GM19043 (cell line): ENCODE measurements at regions not wholly inside any gene's neighbourhood (a gene's known extent, or its start where the extent isn't known, plus 50 kb on each side); places are given as distances from the start of the nearest gene placed in this dataset.
"Not testable (repeated sequence)": the region's sequence is repeated elsewhere in the genome, so short reads cannot be mapped to it uniquely, and the experiment has no call there.

ENCODE experiments used
- ATAC-seq: cut with Tn5 transposase; IDR thresholded peaks from one replicate; pipeline ENCODE4 v1.9.1; 2021; ENCODE audit warnings: low read depth; ENCODE audit not compliant: unreplicated experiment

DNA sequence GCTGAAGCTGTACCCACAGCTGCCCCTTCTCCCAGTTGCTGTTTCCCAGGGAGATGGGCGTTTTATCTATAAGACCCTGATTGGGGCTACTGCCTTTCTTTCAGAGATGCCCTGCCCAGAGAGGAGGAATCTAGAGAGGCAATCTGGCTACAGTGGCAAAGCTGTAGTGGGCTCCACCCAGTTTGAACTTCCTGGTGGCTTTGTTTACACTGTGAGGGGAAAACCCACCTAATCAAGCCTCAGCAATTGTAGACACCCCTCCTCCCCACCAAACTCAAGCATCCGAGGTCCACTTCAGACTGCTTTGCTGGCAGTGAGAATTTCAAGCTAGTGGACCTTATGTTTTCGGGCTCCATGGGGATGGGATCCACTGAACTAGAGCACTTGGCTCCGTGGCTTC is 240.4 kb upstream of the AFF2 start:
- no peak for ATAC-seq

DNA sequence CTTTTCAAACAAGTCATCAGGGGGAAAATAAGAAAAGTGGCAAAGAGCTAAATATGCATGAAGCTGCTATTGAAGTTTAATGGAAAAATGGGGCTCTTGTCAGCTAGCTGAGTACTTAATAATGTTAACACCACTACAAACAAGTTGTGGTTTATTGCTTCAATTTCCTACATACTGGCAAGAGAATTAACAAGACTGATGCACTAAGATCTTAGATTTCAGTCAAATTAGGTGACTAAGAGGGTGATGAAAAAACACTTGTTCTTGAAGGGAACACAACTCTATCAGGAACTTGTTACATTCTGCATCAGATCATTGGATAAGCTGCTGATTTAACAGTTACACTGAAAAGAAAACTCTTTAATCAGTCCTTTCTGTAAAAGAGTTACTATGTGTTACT is 234.6 kb upstream of the AFF2 start:
- ATAC-seq: no peak

DNA sequence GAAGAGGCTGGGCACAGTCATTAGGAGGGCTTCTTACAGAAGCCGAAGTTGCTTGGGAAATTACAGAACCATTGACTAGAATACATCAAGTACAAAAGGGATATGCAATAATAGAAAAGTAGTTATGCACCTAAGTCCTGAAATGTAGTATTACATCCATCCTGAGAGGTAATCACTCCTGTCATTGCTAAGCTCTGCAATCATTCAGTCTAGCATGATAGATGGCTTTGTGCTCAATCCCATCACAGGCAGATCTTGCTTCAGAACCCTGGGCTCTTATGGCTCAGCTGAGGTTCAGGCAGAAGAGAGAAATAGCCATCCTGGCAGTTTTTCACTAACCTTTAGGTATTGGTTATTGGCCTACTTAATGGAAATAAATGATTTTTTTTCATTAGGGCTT is 231.7 kb upstream of the AFF2 start:
- ATAC-seq: no peak

DNA sequence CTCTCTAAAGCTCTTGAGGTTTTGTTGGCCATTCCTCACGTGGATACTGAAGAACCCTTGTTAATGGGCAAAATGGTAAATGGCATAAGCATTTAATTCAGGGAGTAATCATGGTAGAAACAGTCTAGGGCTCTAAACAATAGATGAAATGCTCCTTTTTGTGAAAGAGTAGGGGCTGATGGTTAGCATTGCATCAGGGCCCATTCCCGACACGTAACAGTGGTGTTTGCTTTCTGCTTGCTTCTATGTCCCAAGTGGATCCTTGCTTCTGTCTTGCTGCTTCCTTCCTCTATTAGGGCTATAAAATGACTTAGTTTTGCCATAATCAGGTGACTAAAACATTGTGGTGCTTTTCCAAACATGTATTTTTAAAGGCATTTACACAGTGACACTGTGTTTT is 230.9 kb upstream of the AFF2 start:
- no peak for ATAC-seq

DNA sequence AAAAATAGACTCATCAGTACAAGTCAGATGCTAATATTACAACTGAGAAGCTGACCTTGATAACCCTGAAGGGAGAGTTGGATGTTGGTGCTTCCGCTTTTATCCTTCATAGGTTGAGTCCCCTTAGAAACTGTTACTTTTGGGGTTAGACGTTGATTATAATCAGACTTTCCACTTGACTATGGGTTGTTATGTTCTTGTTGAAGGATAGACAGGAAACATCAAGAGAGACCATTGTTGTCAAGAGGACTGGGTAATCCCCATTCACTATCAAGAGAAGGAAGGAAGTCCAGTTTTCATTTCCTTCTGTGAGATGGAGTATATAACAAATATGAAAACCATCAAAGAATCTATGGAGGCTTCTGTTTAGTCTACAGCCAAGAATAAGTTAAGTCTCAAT is 229.9 kb upstream of the AFF2 start:
- no peak for ATAC-seq

DNA sequence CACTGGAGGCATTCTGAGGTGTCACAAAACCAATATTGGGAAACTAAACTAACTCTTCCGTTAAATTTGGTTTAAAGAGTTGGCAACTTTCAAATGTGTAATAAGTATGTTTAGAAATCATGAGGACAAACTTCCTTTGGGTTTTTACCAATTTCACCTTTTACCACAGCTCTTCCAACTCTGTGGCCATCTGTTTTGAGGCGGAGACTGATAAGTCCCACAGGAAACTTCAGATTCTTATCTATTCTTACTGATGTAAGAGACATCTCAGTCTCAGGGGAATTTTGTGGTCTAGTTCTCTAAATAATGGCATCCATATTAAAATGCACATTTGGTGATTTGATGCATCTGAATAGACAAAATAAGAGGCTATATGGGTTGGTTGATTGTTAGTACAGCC is 229.2 kb upstream of the AFF2 start:
- no peak for ATAC-seq

DNA sequence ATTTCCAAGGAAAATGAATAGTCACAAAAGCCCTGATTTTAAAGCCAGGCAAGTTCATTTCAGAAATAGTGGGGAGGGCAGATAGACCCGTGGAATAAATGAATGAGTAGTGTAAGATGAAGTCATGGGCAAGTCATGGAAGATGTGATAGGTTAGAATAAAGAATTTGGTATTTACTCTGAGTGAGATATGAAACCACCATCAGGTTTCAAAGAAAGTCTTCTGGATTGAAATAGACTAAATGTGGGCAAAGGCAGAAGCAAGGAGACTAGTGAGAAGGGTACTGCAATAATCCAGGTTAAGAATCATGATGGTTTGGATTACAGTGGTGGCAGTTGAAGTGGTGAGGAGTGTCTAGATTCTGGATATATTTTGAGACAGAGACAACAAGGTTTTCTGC is 218.5 kb upstream of the AFF2 start:
- ATAC-seq: no peak

DNA sequence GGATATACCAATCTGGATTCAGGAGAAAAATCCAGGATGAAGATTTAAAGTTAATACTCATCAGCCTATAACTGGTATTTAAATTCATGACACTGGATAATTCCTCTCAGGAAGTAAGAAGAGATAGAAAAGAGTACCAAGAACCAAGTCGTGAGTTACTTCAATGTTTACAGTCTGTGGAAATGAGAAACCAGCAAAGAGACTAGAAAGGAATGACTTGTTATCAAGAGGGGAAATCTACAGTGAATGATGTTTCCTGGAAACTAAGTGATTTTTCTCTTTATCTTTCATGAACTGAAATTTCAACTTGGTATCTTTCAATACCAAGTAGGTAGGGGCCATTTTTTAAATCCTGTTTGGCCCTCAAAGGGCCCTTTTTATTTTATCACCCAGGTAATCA is 217.9 kb upstream of the AFF2 start:
- ATAC-seq: no peak

DNA sequence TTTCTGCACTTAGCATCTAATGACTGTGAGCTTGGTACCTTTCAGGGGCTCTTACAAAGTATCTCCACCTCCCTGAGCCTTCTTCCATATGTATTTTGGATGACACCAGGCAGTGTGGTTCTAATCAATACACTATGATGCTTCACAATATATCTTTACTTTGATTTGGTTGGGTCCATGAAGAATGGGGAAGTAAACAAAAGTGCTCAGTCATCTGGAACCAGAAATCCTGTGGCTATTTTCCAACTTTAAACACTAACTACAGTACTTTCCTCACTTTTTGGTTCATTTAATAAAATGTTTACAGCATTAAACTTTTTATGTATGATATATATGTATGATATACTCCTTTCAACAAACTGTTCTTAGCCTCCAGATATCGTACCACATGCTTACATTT is 216.4 kb upstream of the AFF2 start:
- ATAC-seq: no peak

DNA sequence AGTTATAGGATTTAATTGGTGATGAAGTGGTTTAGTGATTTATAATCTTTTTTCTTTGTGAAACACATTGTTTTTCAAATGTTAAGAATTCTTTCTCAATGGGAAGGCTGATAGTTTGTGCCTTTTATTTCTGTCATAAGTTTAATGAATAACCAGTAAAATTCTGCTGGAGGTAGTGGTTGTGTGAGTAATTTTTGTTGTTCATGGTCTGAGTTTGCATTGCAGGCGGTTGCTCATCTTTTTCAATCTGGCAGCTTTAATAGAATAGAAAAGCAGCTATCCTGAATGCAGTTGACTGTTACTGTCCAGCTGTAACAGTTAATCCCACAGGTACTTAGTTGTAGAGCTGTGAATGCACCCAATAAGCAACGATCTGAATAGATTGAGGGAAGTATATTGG is 215.6 kb upstream of the AFF2 start:
- no peak for ATAC-seq

DNA sequence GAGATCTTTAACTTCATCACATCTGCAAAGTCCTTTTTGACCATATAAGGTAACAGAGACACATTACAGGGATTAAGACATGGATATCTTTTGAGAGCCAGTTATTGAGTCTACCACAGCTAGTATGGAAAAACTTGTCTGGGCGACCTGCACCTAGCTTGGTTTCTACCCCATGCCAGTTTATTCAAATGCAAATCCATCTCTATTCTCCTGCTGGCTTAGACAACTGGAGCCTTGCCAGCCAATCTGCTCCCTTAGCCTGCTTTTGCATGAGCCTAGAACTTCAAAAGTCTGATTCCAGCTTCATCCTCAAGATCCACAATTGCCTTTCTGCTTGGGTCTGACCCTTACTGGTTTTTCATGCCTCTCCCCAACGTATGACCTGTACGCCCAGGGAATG is 212.0 kb upstream of the AFF2 start:
- no peak for ATAC-seq

DNA sequence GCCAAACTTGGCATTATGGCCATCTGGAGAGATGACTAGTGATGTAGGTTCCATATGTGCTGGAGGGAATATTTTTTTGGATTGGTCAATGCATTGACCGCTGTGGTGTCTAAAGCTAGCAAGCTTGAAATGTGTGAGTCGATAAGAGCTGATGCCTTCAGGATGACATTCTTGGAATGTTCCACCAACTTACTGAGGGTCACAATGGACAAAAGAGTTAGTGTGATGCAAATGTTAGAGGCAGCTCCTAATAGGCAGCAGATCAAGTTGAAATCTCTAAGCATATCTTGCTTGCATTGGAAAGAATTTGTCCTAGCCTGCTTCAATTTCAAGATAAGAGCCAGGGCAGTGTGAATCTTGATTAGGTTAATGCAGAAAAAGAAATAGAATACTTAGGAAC is 210.4 kb upstream of the AFF2 start:
- no peak for ATAC-seq

DNA sequence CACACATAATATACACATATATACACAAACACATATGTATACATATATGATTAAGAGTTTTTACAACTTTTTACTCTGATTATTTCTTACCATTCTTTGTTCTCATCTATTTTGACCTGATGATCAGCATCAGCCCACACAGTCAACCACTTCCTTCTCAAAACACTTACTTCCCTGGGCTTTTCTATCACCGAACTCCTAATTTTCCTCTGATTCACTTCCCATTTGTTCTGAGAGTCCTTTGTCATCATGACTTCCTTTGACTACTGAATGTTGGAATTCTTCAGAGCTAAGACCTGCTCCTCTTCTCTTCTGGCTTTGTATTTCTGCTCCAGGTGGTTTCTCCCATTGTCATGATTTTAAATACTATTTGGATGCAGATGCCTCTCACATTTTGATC is 209.5 kb upstream of the AFF2 start:
- no peak for ATAC-seq

DNA sequence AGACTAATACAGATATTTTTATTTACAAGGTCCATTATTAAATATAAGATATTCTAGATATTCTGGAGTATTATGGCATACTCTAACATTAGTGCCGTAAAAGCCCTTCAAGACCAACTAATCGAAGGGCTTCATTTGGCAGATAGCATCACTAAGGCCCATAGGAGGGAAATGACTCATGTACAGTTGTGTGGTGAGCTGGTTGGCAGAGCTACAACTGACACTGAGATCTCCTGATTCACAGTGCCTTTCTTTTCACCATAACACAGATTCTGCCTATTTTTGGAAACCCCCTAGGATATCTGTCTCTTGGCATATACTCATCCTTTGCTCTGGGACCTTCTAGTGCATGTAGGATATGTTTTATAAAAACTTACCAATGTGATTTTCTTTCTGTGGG is 201.7 kb upstream of the AFF2 start:
- no peak for ATAC-seq

DNA sequence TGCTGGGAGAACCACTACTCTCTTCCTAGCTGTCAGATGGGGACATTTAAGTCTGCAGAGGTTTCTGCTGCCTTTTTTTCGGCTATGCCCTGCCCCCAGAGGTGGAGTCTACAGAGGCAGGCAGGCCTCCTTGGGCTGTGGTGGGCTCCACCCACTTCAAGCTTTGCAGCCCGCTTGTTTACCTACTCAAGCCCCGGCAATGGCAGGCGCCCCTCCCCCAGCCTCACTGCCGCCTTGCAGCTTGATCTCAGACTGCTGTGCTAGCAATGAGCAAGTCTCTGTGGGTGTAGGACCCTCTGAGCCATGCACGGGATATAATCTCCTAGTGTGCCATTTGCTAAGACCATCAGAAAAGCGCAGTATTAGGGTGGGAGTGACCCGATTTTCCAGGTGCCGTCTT is 195.2 kb upstream of the AFF2 start:
- not testable (repeated sequence) for ATAC-seq

DNA sequence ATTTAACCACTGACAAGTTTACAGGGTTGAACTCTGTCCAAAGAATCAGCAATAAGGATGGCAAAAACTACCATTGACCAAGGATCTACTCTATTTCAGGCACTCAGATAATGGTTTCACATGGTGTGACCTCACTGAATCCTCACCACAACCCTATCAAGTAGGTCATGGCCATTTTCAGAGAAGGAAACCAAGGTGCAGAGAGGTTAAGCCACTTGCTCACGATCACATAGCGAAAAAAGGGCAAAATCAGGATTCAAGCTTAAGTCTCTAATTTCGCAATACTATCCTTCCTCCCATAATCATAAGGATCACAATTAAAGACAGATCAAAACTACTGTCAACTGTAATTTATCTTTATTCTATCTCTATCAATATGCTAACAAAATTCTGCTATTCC is 191.0 kb upstream of the AFF2 start:
- ATAC-seq: no peak

DNA sequence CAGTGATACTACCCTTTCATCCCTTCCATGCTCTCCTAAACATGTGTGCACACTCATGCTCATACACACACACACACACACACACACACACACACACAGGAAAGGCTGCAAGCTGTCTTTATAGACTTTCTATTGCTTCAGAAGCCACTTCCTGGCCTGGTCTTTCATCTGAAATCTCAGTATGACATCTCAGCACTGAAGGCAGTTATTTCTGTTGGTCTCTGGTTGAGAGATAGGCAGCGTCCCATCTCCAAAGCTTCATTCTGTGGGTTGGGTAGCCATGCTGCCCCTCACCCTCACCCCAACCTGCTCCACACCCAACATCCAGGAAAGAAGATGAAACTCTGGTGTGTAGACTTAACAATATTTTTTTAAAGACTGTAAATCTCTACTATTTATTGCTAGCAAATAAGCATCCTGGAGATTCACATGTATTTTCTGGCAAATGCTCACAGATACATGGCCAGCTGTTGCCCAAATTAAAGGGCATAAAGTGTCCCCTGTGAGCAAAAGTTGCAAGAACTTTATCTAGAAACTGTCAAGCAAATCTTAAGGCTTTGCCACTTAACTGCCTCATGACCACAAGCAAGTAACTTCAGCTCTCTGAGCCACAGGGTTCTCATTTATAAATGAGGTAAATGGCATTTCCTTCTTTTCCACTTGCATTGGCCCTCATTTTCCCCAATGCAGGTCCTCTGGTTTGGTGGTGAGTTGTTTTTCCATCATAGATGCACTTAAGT is 189.8 kb upstream of the AFF2 start:
- peak; percentile 93 for ATAC-seq

DNA sequence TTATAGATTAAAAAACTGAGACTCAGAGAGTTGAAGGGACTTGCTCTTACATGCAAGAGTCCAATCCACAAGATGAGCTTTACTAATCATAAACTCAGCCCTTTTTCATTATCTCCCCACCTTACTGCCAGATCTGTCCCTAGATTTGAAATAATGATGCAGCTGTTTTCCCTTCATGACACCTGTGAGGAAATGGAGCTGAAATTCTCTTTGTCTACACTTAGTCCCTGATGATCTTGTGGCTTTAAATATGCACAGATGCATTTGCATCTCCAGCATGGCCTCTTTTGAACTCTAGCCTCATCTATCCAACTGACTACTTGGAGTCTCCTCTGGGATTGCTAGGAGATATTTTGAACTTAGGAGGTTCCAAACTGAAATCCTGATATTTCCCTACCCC is 188.9 kb upstream of the AFF2 start:
- ATAC-seq: no peak

DNA sequence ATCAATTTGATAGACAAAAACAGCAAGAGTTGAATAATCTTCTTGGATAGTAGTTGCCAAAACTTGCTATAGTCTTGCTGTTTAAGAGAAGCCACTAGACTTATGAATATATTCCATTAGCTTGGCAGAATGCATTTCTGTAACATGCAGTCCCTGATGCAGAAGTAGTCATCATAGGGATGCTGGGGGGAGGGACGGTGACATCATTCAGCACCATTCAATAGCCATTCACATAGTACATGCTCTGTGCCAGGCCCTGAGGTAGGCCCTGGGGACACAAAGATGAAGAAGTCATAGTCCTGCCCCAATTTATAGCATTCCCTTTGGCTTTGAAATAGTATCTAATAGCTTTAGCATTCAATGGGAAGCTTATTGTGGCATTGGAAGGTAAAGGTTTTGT is 185.5 kb upstream of the AFF2 start:
- no peak for ATAC-seq

DNA sequence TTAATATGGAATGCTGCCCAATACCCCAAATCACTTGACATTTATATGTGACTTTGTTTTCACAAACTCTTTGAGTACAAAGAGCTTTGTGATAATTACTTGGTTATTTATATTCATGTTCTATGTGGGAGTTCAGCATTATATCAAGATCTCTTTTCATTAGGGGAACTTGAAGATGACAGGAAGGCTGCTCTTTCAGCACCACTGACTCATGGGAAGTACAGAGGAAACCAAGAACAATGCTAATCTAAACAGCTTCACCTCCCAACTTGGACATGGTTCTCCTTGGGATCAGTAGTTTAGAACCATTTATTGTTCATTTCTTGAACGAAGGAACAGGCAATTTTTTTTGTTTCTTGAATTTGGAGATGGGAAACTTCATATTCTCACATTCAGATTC is 184.0 kb upstream of the AFF2 start:
- no peak for ATAC-seq

DNA sequence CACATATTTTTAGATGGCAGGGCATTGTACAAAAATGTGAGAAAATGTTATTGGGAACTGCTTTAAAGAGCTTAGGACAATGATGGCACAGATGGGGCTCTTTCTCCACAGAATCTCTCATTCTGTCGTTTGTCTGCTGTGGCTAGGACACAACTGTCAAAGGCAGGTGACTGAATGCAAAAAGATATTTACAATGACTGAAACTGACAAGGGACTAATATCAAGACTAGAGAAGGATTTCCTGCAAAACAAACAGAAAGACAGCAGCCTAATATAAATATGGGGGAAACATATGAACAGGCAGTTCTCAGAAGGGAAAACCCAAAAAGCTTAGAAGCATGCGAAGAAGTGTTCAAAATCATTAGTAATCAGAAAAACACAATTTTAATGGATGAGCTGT is 177.5 kb upstream of the AFF2 start:
- ATAC-seq: no peak

DNA sequence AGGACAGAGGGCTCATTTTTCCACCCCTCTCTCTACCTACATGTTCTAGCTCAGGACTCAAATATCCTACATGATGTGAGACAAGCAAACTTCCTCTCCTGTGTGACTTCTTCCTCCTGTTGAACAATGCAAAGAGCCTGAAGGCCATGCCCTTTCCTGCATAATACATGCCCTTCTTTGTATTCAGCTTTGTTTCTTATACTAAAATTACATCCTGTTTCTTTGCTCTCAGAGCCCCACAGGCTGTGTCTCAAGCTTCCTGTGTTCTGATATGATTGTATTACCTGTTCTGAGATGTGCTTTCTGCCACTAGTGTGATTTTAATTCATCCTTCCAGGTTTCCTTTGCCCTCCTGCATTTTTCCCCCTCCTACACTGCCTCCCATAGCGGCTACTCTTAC is 166.4 kb upstream of the AFF2 start:
- ATAC-seq: no peak

DNA sequence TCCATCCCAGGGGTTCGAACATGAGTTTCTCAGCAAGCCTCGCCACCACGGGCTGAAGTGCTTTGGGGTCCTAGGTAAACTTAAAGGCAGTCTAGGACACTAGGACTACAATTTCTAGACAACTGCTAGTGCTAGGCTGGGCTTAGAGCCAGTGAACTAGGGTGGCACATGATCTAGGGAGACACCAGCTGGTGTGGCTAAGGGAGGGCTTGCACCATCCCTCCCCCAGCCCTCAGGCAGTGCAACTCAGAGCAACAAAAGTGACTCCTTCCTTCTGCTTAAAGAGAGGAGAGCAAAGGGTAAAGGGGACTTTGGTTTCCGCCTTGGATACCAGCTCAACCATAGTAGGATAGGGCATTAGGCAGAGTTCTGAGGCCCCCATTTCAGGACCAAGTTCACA is 162.5 kb upstream of the AFF2 start:
- ATAC-seq: no peak
